Suprapubic skin (tissue), 4 donors: ENCODE measurements at regions not wholly inside any gene's neighbourhood (a gene's known extent, or its start where the extent isn't known, plus 50 kb on each side); places are given as distances from the start of the nearest gene placed in this dataset.

Experiments
- EP300 ChIP-seq: sonication (generic); formaldehyde crosslinking; IDR thresholded peaks from one replicate; pipeline ENCODE4 v1.6.1; 2017; ENCODE audit warnings: antibody characterized with exemption
- POLR2A ChIP-seq, 2 donors: fragments of 450-650 bp; IDR thresholded peaks; one replicate each; pipeline ENCODE4 v1.6.1; 2017; ENCODE audit warnings: antibody characterized with exemption in 2 of 2, mild to moderate bottlenecking in 2 of 2, moderate library complexity in 2 of 2
- POLR2AphosphoS5 ChIP-seq, 3 donors: sonication (generic); formaldehyde crosslinking; IDR thresholded peaks; one replicate each; pipeline ENCODE4 v1.6.1; 2017; ENCODE audit warnings: antibody characterized with exemption in 3 of 3
- TF ChIP-seq, protein P1 (sequence below), 2 donors: fragments of 200-600 bp in 1 of 2; fragments of 450-650 bp in 1 of 2; sonication (generic) in 1 of 2; IDR thresholded peaks; one replicate each; pipeline ENCODE4 v1.5.1; 2016 to 2019; ENCODE audit warnings: antibody characterized with exemption in 2 of 2, mild to moderate bottlenecking in 1 of 2, moderate library complexity in 1 of 2

GRCh38 chr1:215416497-215416896, 150.6 kb upstream of the KCTD3 start:
- TF ChIP-seq, protein P1, sequence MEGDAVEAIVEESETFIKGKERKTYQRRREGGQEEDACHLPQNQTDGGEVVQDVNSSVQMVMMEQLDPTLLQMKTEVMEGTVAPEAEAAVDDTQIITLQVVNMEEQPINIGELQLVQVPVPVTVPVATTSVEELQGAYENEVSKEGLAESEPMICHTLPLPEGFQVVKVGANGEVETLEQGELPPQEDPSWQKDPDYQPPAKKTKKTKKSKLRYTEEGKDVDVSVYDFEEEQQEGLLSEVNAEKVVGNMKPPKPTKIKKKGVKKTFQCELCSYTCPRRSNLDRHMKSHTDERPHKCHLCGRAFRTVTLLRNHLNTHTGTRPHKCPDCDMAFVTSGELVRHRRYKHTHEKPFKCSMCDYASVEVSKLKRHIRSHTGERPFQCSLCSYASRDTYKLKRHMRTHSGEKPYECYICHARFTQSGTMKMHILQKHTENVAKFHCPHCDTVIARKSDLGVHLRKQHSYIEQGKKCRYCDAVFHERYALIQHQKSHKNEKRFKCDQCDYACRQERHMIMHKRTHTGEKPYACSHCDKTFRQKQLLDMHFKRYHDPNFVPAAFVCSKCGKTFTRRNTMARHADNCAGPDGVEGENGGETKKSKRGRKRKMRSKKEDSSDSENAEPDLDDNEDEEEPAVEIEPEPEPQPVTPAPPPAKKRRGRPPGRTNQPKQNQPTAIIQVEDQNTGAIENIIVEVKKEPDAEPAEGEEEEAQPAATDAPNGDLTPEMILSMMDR (IDR thresholded peaks at IDR 0.05) = no peak
- TF ChIP-seq POLR2A (IDR thresholded peaks at IDR 0.05) = no peak
- TF ChIP-seq POLR2AphosphoS5 (IDR thresholded peaks at IDR 0.05) = no peak
- TF ChIP-seq EP300 = no peak
